Hypothalamus (tissue), 51 donors: ENCODE measurements at regions not wholly inside any gene's neighbourhood (a gene's known extent, or its start where the extent isn't known, plus 50 kb on each side); places are given as distances from the start of the nearest gene placed in this dataset.
A peak's percentile ranks its signal among the peaks of the same experiment; 100 is the strongest.
"Not testable (repeated sequence)": the region's sequence is repeated elsewhere in the genome, so short reads cannot be mapped to it uniquely, and the experiment has no call there.

Experiments used
- DNase-seq, 51 donors: peaks; one replicate each; lab custom pipeline; 2025; lab: John Stamatoyannopoulos, UW

GRCh38 chr7:149635561-149636329 lies 137.6 kb downstream of the ZNF467 start:
- no peak for DNase-seq

GRCh38 chr7:149633976-149634945 lies 136.7 kb upstream of the ZNF746 start:
- DNase-seq = no peak

GRCh38 chr7:149628361-149629149 lies 130.9 kb upstream of the ZNF746 start:
- not testable (repeated sequence) for DNase-seq

- no peak for DNase-seq
Measured at GRCh38 chr7:149627911-149628310, 130.3 kb upstream of the ZNF746 start.

- DNase-seq = no peak
Measured at GRCh38 chr7:149626972-149627371, 129.4 kb upstream of the ZNF746 start.

- DNase-seq = peak in 1 of 51 donors; percentile 51
Measured at GRCh38 chr7:149625947-149626392, 128.4 kb upstream of the ZNF746 start.

GRCh38 chr7:149625340-149625946 lies 127.8 kb upstream of the ZNF746 start:
- DNase-seq = peak in 30 of 51 donors; percentile 5 to 51 (median 18)

GRCh38 chr7:149624419-149625339 lies 127.1 kb upstream of the ZNF746 start:
- peak; percentile 24 to 91 (median 80) for DNase-seq

GRCh38 chr7:149624006-149624405 lies 126.4 kb upstream of the ZNF746 start:
- DNase-seq = peak in 3 of 51 donors; percentile 12 to 37 (median 34)

- DNase-seq = peak in 12 of 51 donors; percentile 2 to 42 (median 12)
Measured at GRCh38 chr7:149623262-149623997, 125.8 kb upstream of the ZNF746 start.

GRCh38 chr7:149622444-149623210 lies 125.0 kb upstream of the ZNF746 start:
- no peak for DNase-seq

GRCh38 chr7:149621776-149622175 lies 124.2 kb upstream of the ZNF746 start:
- DNase-seq = no peak

GRCh38 chr7:149620961-149621360 lies 123.4 kb upstream of the ZNF746 start:
- no peak for DNase-seq

GRCh38 chr7:149616898-149617297 lies 119.3 kb upstream of the ZNF746 start:
- no peak for DNase-seq

- DNase-seq = no peak
Measured at GRCh38 chr7:149615690-149616270, 118.2 kb upstream of the ZNF746 start.

- DNase-seq = no peak
Measured at GRCh38 chr7:149610441-149611011, 112.9 kb upstream of the ZNF746 start.

- DNase-seq = no peak
Measured at GRCh38 chr7:149608168-149608567, 110.6 kb upstream of the ZNF746 start.
